Ovary (tissue), 7 donors: ENCODE measurements at regions not wholly inside any gene's neighbourhood (a gene's known extent, or its start where the extent isn't known, plus 50 kb on each side); places are given as distances from the start of the nearest gene placed in this dataset.

Experiments used
- DNase-seq, 5 donors: peaks; one replicate each; pipeline ENCODE4 v3.0.0-alpha.2; 2019 to 2020
- H3K27ac ChIP-seq, 2 donors: fragments of 200-600 bp; one replicate each; pipeline versions ENCODE4 v1.5.1 to v1.8.0; 2019 to 2022
- H3K27me3 ChIP-seq: fragments of 200-600 bp; one replicate; pipeline ENCODE4 v1.8.0; 2022
- H3K36me3 ChIP-seq: fragments of 200-600 bp; sonication (generic); one replicate; pipeline ENCODE4 v1.5.1; 2019
- H3K4me1 ChIP-seq: one replicate; pipeline ENCODE4 v1.8.1; 2013; ENCODE audit warnings: mild to moderate bottlenecking, moderate library complexity; ENCODE audit not compliant: insufficient read depth
- H3K4me3 ChIP-seq: fragments of 200-600 bp; sonication (generic); one replicate; pipeline ENCODE4 v1.5.1; 2017
- H3K9me3 ChIP-seq, 2 donors: fragments of 200-600 bp in 1 of 2; sonication (generic) in 1 of 2; one replicate each; pipeline versions ENCODE4 v1.5.1 to v1.8.1; 2013 to 2019; ENCODE audit warnings: mild to moderate bottlenecking in 1 of 2, moderate library complexity in 1 of 2
- CTCF ChIP-seq, 3 donors: fragments of 450-650 bp in 2 of 3; fragments of 200-600 bp in 1 of 3; IDR thresholded peaks; one replicate each; pipeline versions ENCODE4 v1.5.1 to v1.8.0; 2016 to 2022; ENCODE audit warnings: antibody characterized with exemption in 3 of 3, mild to moderate bottlenecking in 1 of 3
- EP300 ChIP-seq: sonication (generic); formaldehyde crosslinking; IDR thresholded peaks from one replicate; pipeline ENCODE4 v1.6.1; 2017; ENCODE audit warnings: antibody characterized with exemption
- POLR2A ChIP-seq: fragments of 450-650 bp; IDR thresholded peaks from one replicate; pipeline ENCODE4 v1.6.1; 2017; ENCODE audit warnings: antibody characterized with exemption, mild to moderate bottlenecking, moderate library complexity
- WGBS, 3 donors: extraction: QIAGEN DNeasy Blood & Tissue Kit in 1 of 3; methylation state at CpG; one replicate each; pipeline versions ENCODE4 v1.1.5 to v1.1.7; 2013 to 2017; 5-methylcytosine and 5-hydroxymethylcytosine counted together
- intact Hi-C, 4 donors: fragments of 100-400 bp; cut with DNase I; formaldehyde crosslinking; loops; one replicate each; pipeline versions ENCODE4 v1.11.0 to v1.15.1; 2022 to 2023
- donor health status: DM: no; HTN: no; CAD: no; lungs with moderate emphysema.
- donor health status: DM: no; HTN: no; CAD: no.
- donor health status: Bipolar disorder and iron deficiency.
- donor health status: DM: no; HTN: no; CAD: no.
- donor health status: DM: yes; HTN: yes; CAD: no.

GRCh38 chr10:60998932-60999331 lies 54.9 kb upstream of the RHOBTB1 start:
- no peak overlapping the region for H3K27ac ChIP-seq
- H3K4me1 ChIP-seq: peaks cover 4% of the 10 kb centered on the region
- H3K4me3 ChIP-seq: no peak overlapping the region
- H3K27me3 ChIP-seq: no peaks in the 10 kb centered on the region
- no peaks in the 10 kb centered on the region for H3K36me3 ChIP-seq
- intact Hi-C loops: no loop called here
- WGBS, 3 donors: 78 to 83% (median 81%) methylated on average over 4 of the region's 4 CpGs
- TF ChIP-seq POLR2A (no peak), CTCF (IDR thresholded peaks at IDR 0.05) (no peak), EP300 (no peak)
- no peak for DNase-seq
- no peaks in the 10 kb centered on the region for H3K9me3 ChIP-seq

GRCh38 chr10:60994128-60994527 lies 50.1 kb upstream of the RHOBTB1 start:
- intact Hi-C loops: no loop called here
- 87 to 91% (median 89%) methylated on average over 2 of the region's 2 CpGs for WGBS, 3 donors

More at GRCh38 chr10:60994128-60994527, 50.1 kb upstream of the RHOBTB1 start:
- Histone ChIP-seq H3K27me3 (no peaks in the 10 kb centered on the region), H3K9me3 (no peaks in the 10 kb centered on the region), H3K27ac (no peak overlapping the region), H3K4me3 (no peak overlapping the region), H3K4me1 (no peaks in the 10 kb centered on the region), H3K36me3 (no peaks in the 10 kb centered on the region)
- no peak for DNase-seq
- TF ChIP-seq CTCF (IDR thresholded peaks at IDR 0.05) (no peak), POLR2A (no peak), EP300 (no peak)
